C4-2B (cell line): ENCODE measurements at regions not wholly inside any gene's neighbourhood (a gene's known extent, or its start where the extent isn't known, plus 50 kb on each side); places are given as distances from the start of the nearest gene placed in this dataset.
"Not testable (repeated sequence)": the region's sequence is repeated elsewhere in the genome, so short reads cannot be mapped to it uniquely, and the experiment has no call there.

Experiments
- CTCF ChIP-seq: fragments of 450-650 bp; conservative IDR thresholded peaks from 2 replicates; pipeline ENCODE4 v1.5.1; 2017; ENCODE audit warnings: mild to moderate bottlenecking
- ZFX ChIP-seq: fragments of 450-650 bp; IDR thresholded peaks from 2 replicates; pipeline ENCODE4 v1.6.1; 2017

- not testable (repeated sequence) for TF ChIP-seq CTCF, ZFX
Observed at GRCh38 chrX:118295818-118296217, 50.1 kb upstream of the WDR44 start.
